C4-2B (cell line): ENCODE measurements at regions not wholly inside any gene's neighbourhood (a gene's known extent, or its start where the extent isn't known, plus 50 kb on each side); places are given as distances from the start of the nearest gene placed in this dataset.

ENCODE experiments used
- CTCF ChIP-seq: fragments of 450-650 bp; conservative IDR thresholded peaks from 2 replicates; pipeline ENCODE4 v1.5.1; 2017; ENCODE audit warnings: mild to moderate bottlenecking
- ZFX ChIP-seq: fragments of 450-650 bp; IDR thresholded peaks from 2 replicates; pipeline ENCODE4 v1.6.1; 2017

- TF ChIP-seq CTCF = no peak
- TF ChIP-seq ZFX = no peak
Measured at GRCh38 chr14:58749066-58749669, 111.4 kb downstream of the DACT1 start.
